ENCODE measurements at regions not wholly inside any gene's neighbourhood (a gene's known extent, or its start where the extent isn't known, plus 50 kb on each side); places are given as distances from the start of the nearest gene placed in this dataset.
"Not testable (repeated sequence)": the region's sequence is repeated elsewhere in the genome, so short reads cannot be mapped to it uniquely, and the experiment has no call there.

- DNase-seq (ENCODE audit: low spot score), result no peak
Measured at GRCh38 chr1:4118746-4119515, 218.9 kb upstream of the C1orf174 start.

- no peak for DNase-seq (ENCODE audit: low spot score)
Measured at GRCh38 chr1:4119516-4120220, 219.6 kb upstream of the C1orf174 start.

GRCh38 chr1:4120557-4121292, 220.7 kb upstream of the C1orf174 start:
- DNase-seq (ENCODE audit: low spot score), result no peak

GRCh38 chr1:4121293-4121684, 221.2 kb upstream of the C1orf174 start:
- no peak for DNase-seq (ENCODE audit: low spot score)

GRCh38 chr1:4121834-4122512, 221.9 kb upstream of the C1orf174 start:
- DNase-seq (ENCODE audit: low spot score), result no peak

- DNase-seq (ENCODE audit: low spot score), result no peak
Measured at GRCh38 chr1:4122513-4123160, 222.6 kb upstream of the C1orf174 start.

- no peak for DNase-seq (ENCODE audit: low spot score)
Measured at GRCh38 chr1:4124631-4125145, 224.6 kb upstream of the C1orf174 start.

- DNase-seq (ENCODE audit: low spot score), result no peak
Measured at GRCh38 chr1:4126251-4126650, 226.2 kb upstream of the C1orf174 start.

GRCh38 chr1:4126731-4127591, 226.9 kb upstream of the C1orf174 start:
- no peak for DNase-seq (ENCODE audit: low spot score)

- DNase-seq (ENCODE audit: low spot score), result no peak
Measured at GRCh38 chr1:4127592-4128140, 227.6 kb upstream of the C1orf174 start.

GRCh38 chr1:4128616-4129015, 228.5 kb upstream of the C1orf174 start:
- DNase-seq (ENCODE audit: low spot score), result no peak

GRCh38 chr1:4129693-4130092, 229.6 kb upstream of the C1orf174 start:
- no peak for DNase-seq (ENCODE audit: low spot score)

GRCh38 chr1:4130096-4130495, 230.0 kb upstream of the C1orf174 start:
- no peak for DNase-seq (ENCODE audit: low spot score)

- DNase-seq (ENCODE audit: low spot score), result no peak
Measured at GRCh38 chr1:4131734-4132133, 231.7 kb upstream of the C1orf174 start.

- no peak for DNase-seq (ENCODE audit: low spot score)
Measured at GRCh38 chr1:4132352-4133296, 232.6 kb upstream of the C1orf174 start.

- no peak for DNase-seq (ENCODE audit: low spot score)
Measured at GRCh38 chr1:4133297-4133938, 233.3 kb upstream of the C1orf174 start.

GRCh38 chr1:4133939-4134321, 233.9 kb upstream of the C1orf174 start:
- DNase-seq (ENCODE audit: low spot score), result no peak

GRCh38 chr1:4135853-4136252, 235.8 kb upstream of the C1orf174 start:
- DNase-seq (ENCODE audit: low spot score), result not testable (repeated sequence)

Measured in mucosa of gallbladder (tissue), 1 donor.